Uterus (tissue), 2 donors: ENCODE measurements at regions not wholly inside any gene's neighbourhood (a gene's known extent, or its start where the extent isn't known, plus 50 kb on each side); places are given as distances from the start of the nearest gene placed in this dataset.

Experiments used
- POLR2A ChIP-seq, 2 donors: fragments of 450-650 bp; IDR thresholded peaks; one replicate each; pipeline ENCODE4 v1.6.1; 2016; ENCODE audit warnings: antibody characterized with exemption in 2 of 2, mild to moderate bottlenecking in 1 of 2, moderate library complexity in 1 of 2
- TF ChIP-seq, protein P1 (sequence below), 4 experiments: fragments of 200-600 bp in 2 of 4; fragments of 450-650 bp in 2 of 4; sonication (generic) in 2 of 4; IDR thresholded peaks; one replicate each; pipeline ENCODE4 v1.5.1; 2016 to 2019; ENCODE audit warnings: antibody characterized with exemption in 4 of 4, mild to moderate bottlenecking in 2 of 4, moderate library complexity in 1 of 4

DNA sequence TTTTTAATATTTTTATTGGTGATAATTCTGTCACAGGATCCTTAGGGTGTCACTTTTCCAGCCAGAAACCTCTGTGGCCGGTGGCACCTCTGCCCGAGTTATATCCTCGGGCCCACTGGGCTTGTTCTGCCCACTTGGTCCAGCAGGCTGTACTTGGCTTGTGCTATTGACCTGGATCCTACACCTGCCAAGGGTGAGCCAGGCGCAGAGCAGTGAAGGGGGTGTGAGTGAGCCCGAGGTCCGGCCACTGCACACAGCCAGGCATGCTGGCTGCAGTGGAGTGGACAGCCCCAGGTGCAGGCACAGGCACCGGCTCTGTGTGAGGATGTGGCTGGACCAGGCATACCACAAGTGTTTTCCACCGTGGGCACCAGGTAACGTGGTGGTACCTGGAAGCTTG lies 54.7 kb upstream of the NUDT6 start:
- TF ChIP-seq, protein P1, sequence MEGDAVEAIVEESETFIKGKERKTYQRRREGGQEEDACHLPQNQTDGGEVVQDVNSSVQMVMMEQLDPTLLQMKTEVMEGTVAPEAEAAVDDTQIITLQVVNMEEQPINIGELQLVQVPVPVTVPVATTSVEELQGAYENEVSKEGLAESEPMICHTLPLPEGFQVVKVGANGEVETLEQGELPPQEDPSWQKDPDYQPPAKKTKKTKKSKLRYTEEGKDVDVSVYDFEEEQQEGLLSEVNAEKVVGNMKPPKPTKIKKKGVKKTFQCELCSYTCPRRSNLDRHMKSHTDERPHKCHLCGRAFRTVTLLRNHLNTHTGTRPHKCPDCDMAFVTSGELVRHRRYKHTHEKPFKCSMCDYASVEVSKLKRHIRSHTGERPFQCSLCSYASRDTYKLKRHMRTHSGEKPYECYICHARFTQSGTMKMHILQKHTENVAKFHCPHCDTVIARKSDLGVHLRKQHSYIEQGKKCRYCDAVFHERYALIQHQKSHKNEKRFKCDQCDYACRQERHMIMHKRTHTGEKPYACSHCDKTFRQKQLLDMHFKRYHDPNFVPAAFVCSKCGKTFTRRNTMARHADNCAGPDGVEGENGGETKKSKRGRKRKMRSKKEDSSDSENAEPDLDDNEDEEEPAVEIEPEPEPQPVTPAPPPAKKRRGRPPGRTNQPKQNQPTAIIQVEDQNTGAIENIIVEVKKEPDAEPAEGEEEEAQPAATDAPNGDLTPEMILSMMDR (IDR thresholded peaks at IDR 0.05) = no peak
- no peak for TF ChIP-seq POLR2A (IDR thresholded peaks at IDR 0.05)
